Thyroid gland (tissue), 4 donors: ENCODE measurements at regions not wholly inside any gene's neighbourhood (a gene's known extent, or its start where the extent isn't known, plus 50 kb on each side); places are given as distances from the start of the nearest gene placed in this dataset.

Experiments used
- CTCF ChIP-seq, 6 experiments: fragments of 200-600 bp in 3 of 6; fragments of 450-650 bp in 3 of 6; sonication (generic) in 3 of 6; IDR thresholded peaks; one replicate each; pipeline ENCODE4 v1.5.1; 2016 to 2019; ENCODE audit warnings: antibody characterized with exemption in 6 of 6, mild to moderate bottlenecking in 2 of 6, inconsistent platforms in 1 of 6, moderate library complexity in 1 of 6
- POLR2A ChIP-seq, 2 donors: fragments of 450-650 bp; IDR thresholded peaks; one replicate each; pipeline ENCODE4 v1.6.1; 2017; ENCODE audit warnings: antibody characterized with exemption in 2 of 2, mild to moderate bottlenecking in 2 of 2, moderate library complexity in 1 of 2

GRCh38 chr9:80775971-80776370, 913.4 kb downstream of the TLE1 start:
- TF ChIP-seq CTCF (IDR thresholded peaks at IDR 0.05): no peak
- TF ChIP-seq POLR2A (IDR thresholded peaks at IDR 0.05): no peak
